Kidney epithelial cell (primary cell): ENCODE measurements at regions not wholly inside any gene's neighbourhood (a gene's known extent, or its start where the extent isn't known, plus 50 kb on each side); places are given as distances from the start of the nearest gene placed in this dataset.

Experiments
- DNase-seq: peaks from one replicate; pipeline ENCODE4 v3.0.0-alpha.2; 2010; ENCODE audit warnings: low read depth
- H3K27me3 ChIP-seq: 2 replicates; pipeline ENCODE4 v1.6.0; 2011; ENCODE audit warnings: low read length; ENCODE audit not compliant: control insufficient read depth, insufficient read depth
- H3K36me3 ChIP-seq: 2 replicates; pipeline ENCODE4 v1.5.1; 2011; ENCODE audit warnings: low read length; ENCODE audit not compliant: control insufficient read depth, insufficient read depth
- H3K4me3 ChIP-seq: 2 replicates; pipeline ENCODE4 v1.5.1; 2011; ENCODE audit warnings: low read depth, mild to moderate bottlenecking, control low read depth, low read length
- CTCF ChIP-seq: IDR thresholded peaks from 2 replicates; pipeline ENCODE4 v1.5.1; 2011; ENCODE audit warnings: mild to moderate bottlenecking, moderate library complexity, low read length, control low read depth, inconsistent platforms; ENCODE audit not compliant: insufficient read depth, poor library complexity, severe bottlenecking

DNA sequence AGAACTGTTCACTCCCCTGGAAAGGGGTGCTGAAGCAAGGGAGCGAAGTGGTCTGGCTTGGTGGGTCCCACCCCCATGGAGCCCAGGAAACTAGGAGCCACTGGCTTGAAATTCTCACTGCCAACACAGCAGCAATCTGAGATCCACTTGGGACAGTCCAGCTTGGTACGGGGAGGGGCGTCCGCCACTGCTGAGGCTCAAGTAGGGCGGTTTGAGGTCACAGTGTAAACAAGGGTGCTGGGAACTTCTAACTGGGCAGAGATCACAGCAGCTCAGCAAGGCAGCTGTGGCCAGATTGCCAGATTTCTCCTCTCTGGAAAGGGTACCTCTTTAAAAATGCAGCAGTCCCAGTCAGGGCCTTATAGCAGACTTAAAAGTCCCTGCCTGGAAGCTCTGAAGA is 53.9 kb upstream of the GALNTL6 start:
- no peak for DNase-seq
- Histone ChIP-seq H3K27me3 (no peaks in the 10 kb centered on the region), H3K4me3 (no peak overlapping the region), H3K36me3 (no peaks in the 10 kb centered on the region)
- TF ChIP-seq CTCF = no peak

DNA sequence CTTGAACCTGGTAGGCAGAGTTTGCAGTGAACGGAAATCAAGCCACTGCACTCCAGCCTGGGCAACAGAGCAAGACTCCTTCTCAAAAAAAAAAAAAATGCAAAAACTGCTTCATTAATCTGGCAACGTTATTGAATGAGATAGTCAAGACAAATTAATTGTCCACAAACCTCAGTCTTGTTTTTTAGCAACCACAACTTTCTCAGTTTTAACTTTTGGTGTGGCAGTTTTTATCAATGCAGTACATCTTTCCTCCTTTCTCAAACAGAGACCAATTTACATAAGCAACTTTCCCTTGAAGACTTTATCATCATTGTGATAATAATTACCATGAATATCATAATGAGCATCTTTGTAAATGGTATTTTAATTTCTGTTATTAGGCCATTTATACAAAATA is 61.7 kb upstream of the GALNTL6 start:
- TF ChIP-seq CTCF = no peak
- Histone ChIP-seq H3K36me3 (no peaks in the 10 kb centered on the region), H3K4me3 (no peak overlapping the region), H3K27me3 (no peaks in the 10 kb centered on the region)
- no peak for DNase-seq

- DNase-seq = no peak
- Histone ChIP-seq H3K4me3 (no peak overlapping the region), H3K36me3 (no peaks in the 10 kb centered on the region), H3K27me3 (no peaks in the 10 kb centered on the region)
- TF ChIP-seq CTCF = no peak
Observed at GRCh38 chr4:171746418-171746817, 66.8 kb upstream of the GALNTL6 start.

GRCh38 chr4:171742436-171742835 is 70.8 kb upstream of the GALNTL6 start:
- no peak for TF ChIP-seq CTCF
- DNase-seq = no peak
- H3K4me3 ChIP-seq = no peak overlapping the region
- no peaks in the 10 kb centered on the region for H3K36me3 ChIP-seq
- H3K27me3 ChIP-seq = no peaks in the 10 kb centered on the region

- H3K36me3 ChIP-seq = no peaks in the 10 kb centered on the region
- TF ChIP-seq CTCF = no peak
- H3K27me3 ChIP-seq = no peaks in the 10 kb centered on the region
- no peak overlapping the region for H3K4me3 ChIP-seq
- DNase-seq = no peak
Observed at GRCh38 chr4:171727185-171727584, 86.0 kb upstream of the GALNTL6 start.

GRCh38 chr4:171721937-171722336 is 91.3 kb upstream of the GALNTL6 start:
- Histone ChIP-seq H3K4me3 (no peak overlapping the region), H3K27me3 (no peaks in the 10 kb centered on the region), H3K36me3 (no peaks in the 10 kb centered on the region)
- DNase-seq = no peak
- TF ChIP-seq CTCF = no peak
